B cell (primary cell): ENCODE measurements at regions not wholly inside any gene's neighbourhood (a gene's known extent, or its start where the extent isn't known, plus 50 kb on each side); places are given as distances from the start of the nearest gene placed in this dataset.

Source experiments
- ATAC-seq: fragments of 200-7000 bp; cut with Tn5 transposase; one replicate; pipeline ENCODE4 v1.10.0; 2021; ENCODE audit warnings: low read depth, mild to moderate bottlenecking, moderate number of reproducible peaks, moderate library complexity
- CTCF ChIA-PET: fragments of 350-600 bp; sonication (Branson Sonifier 250); formaldehyde crosslinking; loops from one replicate; lab custom pipeline; 2021; ENCODE audit warnings: antibody characterized with exemption, inconsistent platforms; lab: Charles Lee
- POLR2A ChIA-PET: fragments of 350-600 bp; sonication (Branson Sonifier 250); formaldehyde crosslinking; loops from one replicate; lab custom pipeline; 2021; ENCODE audit warnings: antibody characterized with exemption; lab: Charles Lee
- DNase-seq: peaks from one replicate; pipeline ENCODE4 v3.0.0; 2013
- H2AFZ ChIP-seq: 2 replicates; pipeline ENCODE4 v1.6.1; 2012; ENCODE audit warnings: mild to moderate bottlenecking, low read depth, low read length; ENCODE audit not compliant: insufficient read depth, poor library complexity, severe bottlenecking
- H3K27ac ChIP-seq, 2 donors: 1 replicate in 1 of 2; 2 replicates in 1 of 2; pipeline ENCODE4 v1.5.1; 2012 to 2013; ENCODE audit warnings: low read length in 2 of 2, mild to moderate bottlenecking in 2 of 2, moderate library complexity in 1 of 2
- H3K27me3 ChIP-seq, 4 experiments: fragments of 200-600 bp in 1 of 4; sonication (generic) in 1 of 4; replicated peaks in 1 of 4; 1 replicate in 2 of 4; 2 replicates in 2 of 4; pipeline versions ENCODE4 v1.6.1 to v1.7.0; 2013 to 2016; ENCODE audit warnings: low read length in 3 of 4, mild to moderate bottlenecking in 2 of 4, mixed read lengths in 1 of 4, moderate library complexity in 1 of 4; ENCODE audit not compliant: insufficient read depth in 4 of 4, control insufficient read depth in 3 of 4; ENCODE audit errors: control extremely low read depth in 1 of 4
- H3K36me3 ChIP-seq, 2 experiments: replicated peaks in 1 of 2; 1 replicate in 1 of 2; 2 replicates in 1 of 2; pipeline versions ENCODE4 v1.6.1 to v1.7.1; 2013; ENCODE audit warnings: low read length in 1 of 2; ENCODE audit not compliant: insufficient read depth in 2 of 2, control insufficient read depth in 1 of 2; ENCODE audit errors: control extremely low read depth in 1 of 2, extremely low read depth in 1 of 2
- H3K4me1 ChIP-seq, 2 donors: fragments of 200-600 bp in 1 of 2; sonication (generic) in 1 of 2; 1 replicate in 1 of 2; 2 replicates in 1 of 2; pipeline versions ENCODE4 v1.5.1 to v1.6.1; 2013 to 2017; ENCODE audit warnings: low read length in 2 of 2; ENCODE audit not compliant: control insufficient read depth in 2 of 2, insufficient read depth in 2 of 2
- H3K4me2 ChIP-seq: replicated peaks from 2 replicates; pipeline ENCODE3; 2012; ENCODE audit warnings: mild to moderate bottlenecking, low read depth, low read length; ENCODE audit not compliant: poor library complexity, severe bottlenecking
- H3K4me3 ChIP-seq, 5 experiments: fragments of 200-600 bp in 1 of 5; sonication (generic) in 1 of 5; 1 replicate in 3 of 5; 2 replicates in 2 of 5; pipeline versions ENCODE4 v1.5.1 to v1.7.0; 2011 to 2016; ENCODE audit warnings: low read length in 4 of 5, mild to moderate bottlenecking in 4 of 5, low read depth in 2 of 5, control low read depth in 1 of 5, moderate library complexity in 1 of 5; ENCODE audit not compliant: insufficient read depth in 1 of 5; ENCODE audit errors: control extremely low read depth in 1 of 5, extremely low read depth in 1 of 5
- H3K79me2 ChIP-seq: fragments of 200-600 bp; sonication (generic); one replicate; pipeline ENCODE4 v1.6.0; 2016; ENCODE audit warnings: low read length; ENCODE audit not compliant: control insufficient read depth, insufficient read depth
- H3K9ac ChIP-seq: fragments of 200-600 bp; sonication (generic); 2 replicates; pipeline ENCODE4 v1.6.1; 2017; ENCODE audit warnings: mild to moderate bottlenecking, low read length, moderate library complexity
- H3K9me3 ChIP-seq, 3 donors: one replicate each; pipeline versions ENCODE4 v1.6.1 to v1.7.1; 2013; ENCODE audit warnings: low read length in 2 of 3; ENCODE audit not compliant: control insufficient read depth in 2 of 3, insufficient read depth in 1 of 3; ENCODE audit errors: control extremely low read depth in 1 of 3
- H4K20me1 ChIP-seq: 2 replicates; pipeline ENCODE4 v1.6.0; 2012; ENCODE audit warnings: mild to moderate bottlenecking, low read length; ENCODE audit not compliant: insufficient read depth, control insufficient read depth, poor library complexity, severe bottlenecking
- H3K27ac Mint-ChIP-seq: one replicate; pipeline ENCODE4 v1.8.0; 2021; ENCODE audit warnings: mixed read lengths
- H3K27me3 Mint-ChIP-seq: one replicate; pipeline ENCODE4 v1.8.0; 2021; ENCODE audit warnings: mixed read lengths
- H3K4me1 Mint-ChIP-seq: one replicate; pipeline ENCODE4 v1.8.0; 2021; ENCODE audit warnings: mixed read lengths
- H3K4me3 Mint-ChIP-seq: one replicate; pipeline ENCODE4 v1.8.0; 2021; ENCODE audit warnings: mixed read lengths
- H3K9me3 Mint-ChIP-seq: one replicate; pipeline ENCODE4 v1.8.0; 2022; ENCODE audit warnings: mixed read lengths; ENCODE audit not compliant: insufficient read depth
- CTCF ChIP-seq: fragments of 200-600 bp; IDR thresholded peaks from one replicate; pipeline ENCODE4 v1.8.0; 2022; ENCODE audit warnings: antibody characterized with exemption, mild to moderate bottlenecking
- EZH2 ChIP-seq: IDR thresholded peaks from 2 replicates; pipeline ENCODE4 v1.6.1; 2012; ENCODE audit warnings: borderline replicate concordance, low read depth, mild to moderate bottlenecking, moderate library complexity, low read length; ENCODE audit not compliant: insufficient read depth, poor library complexity, severe bottlenecking
- WGBS: methylation state at CpG from one replicate; pipeline ENCODE4 v1.1.5; 2013; ENCODE audit warnings: missing lambda C conversion rate; ENCODE audit not compliant: insufficient coverage; 5-methylcytosine and 5-hydroxymethylcytosine counted together
- intact Hi-C: fragments of 100-400 bp; cut with micrococcal nuclease; formaldehyde crosslinking; loops from one replicate; pipeline ENCODE4 v1.10.0; 2022

DNA sequence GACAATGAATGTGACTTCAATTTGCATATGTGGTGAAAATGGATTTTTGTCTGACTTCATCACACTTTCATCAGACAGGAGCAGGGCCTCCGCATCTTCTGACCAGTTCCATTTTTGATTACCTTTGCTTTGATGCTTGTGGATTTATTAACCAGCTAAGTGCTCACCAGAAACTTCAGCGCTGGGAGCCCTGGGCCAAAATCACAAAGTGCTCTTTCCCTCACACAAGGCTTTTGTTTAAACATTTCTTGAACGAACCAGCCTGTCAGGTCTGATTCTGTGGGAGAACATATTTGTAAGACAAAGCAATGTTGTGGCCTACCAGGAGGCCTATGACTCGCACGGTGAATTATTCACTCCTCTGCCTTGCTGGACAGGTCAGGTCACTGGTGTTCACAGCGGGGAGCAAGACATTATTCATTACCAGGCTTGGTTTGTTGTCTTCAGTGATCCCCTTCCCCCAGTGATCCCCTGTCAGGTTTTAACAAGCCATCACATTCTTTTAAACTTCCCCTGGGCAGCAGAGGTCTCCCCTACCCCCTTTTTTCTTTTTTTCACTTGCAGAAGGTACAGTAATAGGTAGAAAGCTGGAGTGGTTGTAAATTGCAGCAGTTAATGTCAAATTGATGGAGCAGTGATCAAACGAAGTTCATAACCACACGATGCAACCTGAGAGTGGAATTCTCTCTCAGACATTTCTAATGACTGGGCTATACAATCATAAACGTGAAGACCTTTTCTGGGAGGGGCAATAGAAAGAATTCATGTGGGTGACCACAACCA lies 167.5 kb upstream of the PRICKLE1 start:
- intact Hi-C loops: no loop called here
- TF ChIP-seq CTCF (no peak), EZH2 (no peak)
- Histone ChIP-seq H4K20me1 (no peaks in the 10 kb centered on the region), H2AFZ (no peak overlapping the region), H3K4me2 (no peak overlapping the region), H3K9me3 (peaks cover 0 to 3% (median 0%) of the 10 kb centered on the region in 3 donors), H3K79me2 (no peaks in the 10 kb centered on the region), H3K4me3 (no peak overlapping the region), H3K4me1 (no peaks in the 10 kb centered on the region), H3K27ac (no peak overlapping the region), H3K9ac (no peak overlapping the region), H3K27me3 (no peaks in the 10 kb centered on the region), H3K36me3 (no peaks in the 10 kb centered on the region)
- Mint-ChIP-seq H3K4me1 (no peaks in the 10 kb centered on the region), H3K4me3 (no peak overlapping the region), H3K9me3 (no peaks in the 10 kb centered on the region), H3K27me3 (no peaks in the 10 kb centered on the region), H3K27ac (no peak overlapping the region)
- no peak for DNase-seq
- ATAC-seq: no peak
- WGBS: 60% methylated on average over 6 of the region's 9 CpGs
- CTCF ChIA-PET: no interaction called here
- POLR2A ChIA-PET: no interaction called here

DNA sequence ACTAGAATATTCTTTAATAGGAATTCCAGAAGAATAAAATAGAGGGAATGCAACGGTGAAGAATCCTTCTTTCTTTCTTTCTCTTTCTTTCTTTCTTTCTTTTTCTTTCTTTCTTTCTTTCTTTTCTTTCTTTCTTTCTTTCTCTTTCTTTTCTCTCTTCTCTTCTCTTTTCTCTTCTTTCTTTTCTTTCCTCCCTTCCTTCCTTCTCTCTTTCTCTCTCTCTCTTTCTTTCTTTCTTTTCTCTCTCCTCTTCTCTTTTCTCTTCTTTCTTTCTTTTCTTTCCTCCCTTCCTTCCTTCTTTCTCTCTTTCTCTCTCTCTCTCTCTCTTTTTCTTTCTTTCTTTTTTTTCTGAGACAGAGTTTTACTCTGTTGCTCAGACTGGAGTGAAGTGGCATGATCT lies 160.8 kb upstream of the PRICKLE1 start:
- H3K27ac ChIP-seq: no peak overlapping the region
- intact Hi-C loops: no loop called here
- no peak overlapping the region for H3K4me2 ChIP-seq
- no peak overlapping the region for H3K4me3 Mint-ChIP-seq
- H3K4me3 ChIP-seq: no peak overlapping the region
- TF ChIP-seq CTCF (peak; percentile 20), EZH2 (no peak)
- H3K9me3 ChIP-seq: peaks cover 0 to 9% (median 6%) of the 10 kb centered on the region in 3 donors
- no peak for DNase-seq
- H3K4me1 ChIP-seq: no peaks in the 10 kb centered on the region
- H2AFZ ChIP-seq: no peak overlapping the region
- WGBS: no CpG with 5 or more reads among the region's 1 CpG
- ATAC-seq: no peak
- no peaks in the 10 kb centered on the region for H3K36me3 ChIP-seq
- H3K27ac Mint-ChIP-seq: no peak overlapping the region
- peaks cover 6% of the 10 kb centered on the region for H3K27me3 Mint-ChIP-seq
- CTCF ChIA-PET: no interaction called here
- H3K27me3 ChIP-seq: no peaks in the 10 kb centered on the region
- no peak overlapping the region for H3K9ac ChIP-seq
- POLR2A ChIA-PET: no interaction called here
- H3K79me2 ChIP-seq: no peaks in the 10 kb centered on the region
- peaks cover 5% of the 10 kb centered on the region for H3K9me3 Mint-ChIP-seq
- H3K4me1 Mint-ChIP-seq: no peaks in the 10 kb centered on the region
- no peaks in the 10 kb centered on the region for H4K20me1 ChIP-seq
